CD14-positive monocyte (primary cell): ENCODE measurements at regions not wholly inside any gene's neighbourhood (a gene's known extent, or its start where the extent isn't known, plus 50 kb on each side); places are given as distances from the start of the nearest gene placed in this dataset.

Source experiments
- DNase-seq, 3 donors: peaks; one replicate each; pipeline ENCODE4 v3.0.0-alpha.2; 2011 to 2022
- H2AFZ ChIP-seq: 2 replicates; pipeline ENCODE4 v1.6.0; 2012; ENCODE audit warnings: mild to moderate bottlenecking, low read depth, low read length, inconsistent platforms; ENCODE audit not compliant: insufficient read depth, poor library complexity, severe bottlenecking
- H3K27ac ChIP-seq, 2 donors: 1 replicate in 1 of 2; 2 replicates in 1 of 2; pipeline ENCODE4 v1.5.1; 2012 to 2013; ENCODE audit warnings: low read length in 2 of 2, control low read depth in 1 of 2, inconsistent platforms in 1 of 2, low read depth in 1 of 2, mild to moderate bottlenecking in 1 of 2
- H3K27me3 ChIP-seq, 2 donors: one replicate each; pipeline versions ENCODE4 v1.6.0 to v1.6.1; 2011 to 2013; ENCODE audit warnings: low read length in 2 of 2; ENCODE audit not compliant: control insufficient read depth in 2 of 2, insufficient read depth in 2 of 2
- H3K36me3 ChIP-seq, 2 donors: replicated peaks in 1 of 2; 1 replicate in 1 of 2; 2 replicates in 1 of 2; pipeline versions ENCODE4 v1.5.1 to v1.6.1; 2012 to 2013; ENCODE audit warnings: low read length in 2 of 2, control low read depth in 1 of 2, inconsistent platforms in 1 of 2, mild to moderate bottlenecking in 1 of 2; ENCODE audit not compliant: insufficient read depth in 2 of 2, control insufficient read depth in 1 of 2
- H3K4me1 ChIP-seq, 2 donors: 1 replicate in 1 of 2; 2 replicates in 1 of 2; pipeline versions ENCODE4 v1.5.1 to v1.6.1; 2012 to 2013; ENCODE audit warnings: low read length in 2 of 2, control low read depth in 1 of 2, inconsistent platforms in 1 of 2, mild to moderate bottlenecking in 1 of 2, moderate library complexity in 1 of 2; ENCODE audit not compliant: insufficient read depth in 2 of 2, control insufficient read depth in 1 of 2
- H3K4me2 ChIP-seq: replicated peaks from 2 replicates; pipeline ENCODE3; 2012; ENCODE audit warnings: low read length, moderate library complexity, mild to moderate bottlenecking; ENCODE audit not compliant: poor library complexity, severe bottlenecking; ENCODE audit errors: extremely low read depth
- H3K4me3 ChIP-seq, 3 experiments: fragments of 200-600 bp in 1 of 3; sonication (generic) in 1 of 3; replicated peaks in 1 of 3; 1 replicate in 2 of 3; 2 replicates in 1 of 3; pipeline ENCODE4 v1.5.1; 2011 to 2013; ENCODE audit warnings: low read length in 3 of 3, mild to moderate bottlenecking in 3 of 3, control low read depth in 2 of 3, low read depth in 2 of 3, inconsistent platforms in 1 of 3, moderate library complexity in 1 of 3
- H3K79me2 ChIP-seq: 2 replicates; pipeline ENCODE4 v1.6.0; 2012; ENCODE audit warnings: mild to moderate bottlenecking, control low read depth, inconsistent platforms, low read length, moderate library complexity; ENCODE audit not compliant: insufficient read depth
- H3K9ac ChIP-seq: 2 replicates; pipeline ENCODE4 v1.6.0; 2017; ENCODE audit warnings: low read length, mild to moderate bottlenecking; ENCODE audit not compliant: insufficient read depth, poor library complexity, severe bottlenecking
- H3K9me3 ChIP-seq, 2 donors: replicated peaks in 1 of 2; 1 replicate in 1 of 2; 2 replicates in 1 of 2; pipeline versions ENCODE4 v1.5.1 to v1.6.1; 2012 to 2013; ENCODE audit warnings: low read length in 2 of 2, control low read depth in 1 of 2; ENCODE audit not compliant: control insufficient read depth in 1 of 2, insufficient read depth in 1 of 2
- H4K20me1 ChIP-seq: 2 replicates; pipeline ENCODE4 v1.6.0; 2012; ENCODE audit warnings: mild to moderate bottlenecking, low read length, control low read depth, moderate library complexity; ENCODE audit not compliant: insufficient read depth
- H3K27ac Mint-ChIP-seq, 7 donors: one replicate each; pipeline ENCODE4 v1.8.0; 2020; ENCODE audit warnings: mild to moderate bottlenecking in 7 of 7, mixed read lengths in 7 of 7, moderate library complexity in 6 of 7, inconsistent platforms in 2 of 7
- H3K27me3 Mint-ChIP-seq, 3 donors: one replicate each; pipeline ENCODE4 v1.8.0; 2021 to 2022; ENCODE audit warnings: low read depth in 3 of 3, mild to moderate bottlenecking in 3 of 3, mixed read lengths in 3 of 3, moderate library complexity in 3 of 3, inconsistent platforms in 1 of 3
- H3K36me3 Mint-ChIP-seq, 2 donors: one replicate each; pipeline ENCODE4 v1.8.0; 2020; ENCODE audit warnings: mixed read lengths in 2 of 2, inconsistent platforms in 1 of 2, mild to moderate bottlenecking in 1 of 2
- H3K4me1 Mint-ChIP-seq: one replicate; pipeline ENCODE4 v1.8.0; 2020; ENCODE audit warnings: mild to moderate bottlenecking, mixed read lengths
- H3K4me3 Mint-ChIP-seq, 2 donors: one replicate each; pipeline ENCODE4 v1.8.0; 2020; ENCODE audit warnings: mild to moderate bottlenecking in 2 of 2, mixed read lengths in 2 of 2, moderate library complexity in 1 of 2
- H3K9me3 Mint-ChIP-seq, 7 donors: one replicate each; pipeline ENCODE4 v1.8.0; 2020 to 2022; ENCODE audit warnings: mixed read lengths in 7 of 7, mild to moderate bottlenecking in 6 of 7, moderate library complexity in 6 of 7, inconsistent platforms in 2 of 7
- CTCF ChIP-seq: fragments of 200-600 bp; IDR thresholded peaks from one replicate; pipeline ENCODE4 v1.8.0; 2022; ENCODE audit warnings: antibody characterized with exemption, mild to moderate bottlenecking
- WGBS: methylation state at CpG from one replicate; pipeline ENCODE4 v1.1.5; 2013; ENCODE audit warnings: missing lambda C conversion rate; ENCODE audit not compliant: insufficient coverage; 5-methylcytosine and 5-hydroxymethylcytosine counted together
- intact Hi-C, 2 donors: fragments of 100-400 bp; cut with micrococcal nuclease; formaldehyde crosslinking; loops; one replicate each; pipeline versions ENCODE4 v1.15.0 to v1.15.1; 2023

- Histone ChIP-seq H3K27ac (no peak overlapping the region), H3K9ac (no peak overlapping the region), H4K20me1 (no peaks in the 10 kb centered on the region), H3K27me3 (no peaks in the 10 kb centered on the region), H3K9me3 (no peaks in the 10 kb centered on the region), H3K79me2 (no peaks in the 10 kb centered on the region), H3K4me3 (no peak overlapping the region), H3K4me2 (no peak overlapping the region), H3K36me3 (no peaks in the 10 kb centered on the region), H2AFZ (no peak overlapping the region), H3K4me1 (no peaks in the 10 kb centered on the region)
- Mint-ChIP-seq H3K36me3 (no peaks in the 10 kb centered on the region), H3K4me1 (peaks cover 2% of the 10 kb centered on the region), H3K4me3 (no peak overlapping the region), H3K9me3 (peaks cover 0 to 2% (median 0%) of the 10 kb centered on the region in 7 donors), H3K27ac (no peak overlapping the region), H3K27me3 (peaks cover 5 to 11% (median 7%) of the 10 kb centered on the region in 3 donors)
- WGBS: 100% methylated on average over 2 of the region's 4 CpGs
- DNase-seq: no peak
- no peak for TF ChIP-seq CTCF
- intact Hi-C loops: no loop called here
These were observed 143.3 kb downstream of the RNF152 start for GRCh38 chr18:61749546-61749945.

- Mint-ChIP-seq H3K4me3 (no peak overlapping the region), H3K27me3 (peaks cover 5 to 11% (median 7%) of the 10 kb centered on the region in 3 donors), H3K9me3 (peaks cover 0 to 2% (median 0%) of the 10 kb centered on the region in 7 donors), H3K4me1 (peaks cover 2% of the 10 kb centered on the region), H3K36me3 (no peaks in the 10 kb centered on the region), H3K27ac (no peak overlapping the region)
- H3K79me2 ChIP-seq: no peaks in the 10 kb centered on the region
- no peaks in the 10 kb centered on the region for H4K20me1 ChIP-seq
- intact Hi-C loops: no loop called here
- H3K4me2 ChIP-seq: no peak overlapping the region
- H3K27me3 ChIP-seq: no peaks in the 10 kb centered on the region
- no peak overlapping the region for H3K4me3 ChIP-seq
- DNase-seq: no peak
- no peaks in the 10 kb centered on the region for H3K36me3 ChIP-seq
- WGBS: no CpG with 5 or more reads among the region's 6 CpGs
- no peaks in the 10 kb centered on the region for H3K4me1 ChIP-seq
- H3K9ac ChIP-seq: no peak overlapping the region
- TF ChIP-seq CTCF: no peak
- no peak overlapping the region for H3K27ac ChIP-seq
- H3K9me3 ChIP-seq: no peaks in the 10 kb centered on the region
- H2AFZ ChIP-seq: no peak overlapping the region
These were observed 143.8 kb downstream of the RNF152 start for GRCh38 chr18:61749031-61749430.
